Activated T-cell treated with anti-CD3 and anti-CD28 coated beads, Interleukin-2, amount 50 U/mL, for 4 hours (primary cell): ENCODE measurements at regions not wholly inside any gene's neighbourhood (a gene's known extent, or its start where the extent isn't known, plus 50 kb on each side); places are given as distances from the start of the nearest gene placed in this dataset.

Experiments
- ATAC-seq, 2 donors: fragments of 200-7000 bp; cut with Tn5 transposase; one replicate each; pipeline ENCODE4 v1.10.0; 2021
- DNase-seq: peaks from one replicate; pipeline ENCODE4 v3.0.0-alpha.2; 2020
- H3K27me3 Mint-ChIP-seq: one replicate; pipeline ENCODE4 v1.8.0; 2021; ENCODE audit warnings: low read depth, mixed read lengths
- H3K36me3 Mint-ChIP-seq: one replicate; pipeline ENCODE4 v1.8.0; 2022; ENCODE audit warnings: mixed read lengths; ENCODE audit not compliant: insufficient read depth
- H3K4me1 Mint-ChIP-seq: one replicate; pipeline ENCODE4 v1.8.0; 2021; ENCODE audit warnings: low read depth, mixed read lengths
- H3K4me3 Mint-ChIP-seq: one replicate; pipeline ENCODE4 v1.8.0; 2021; ENCODE audit warnings: mild to moderate bottlenecking, moderate library complexity, mixed read lengths
- H3K9me3 Mint-ChIP-seq: one replicate; pipeline ENCODE4 v1.8.0; 2021; ENCODE audit warnings: mixed read lengths

DNA sequence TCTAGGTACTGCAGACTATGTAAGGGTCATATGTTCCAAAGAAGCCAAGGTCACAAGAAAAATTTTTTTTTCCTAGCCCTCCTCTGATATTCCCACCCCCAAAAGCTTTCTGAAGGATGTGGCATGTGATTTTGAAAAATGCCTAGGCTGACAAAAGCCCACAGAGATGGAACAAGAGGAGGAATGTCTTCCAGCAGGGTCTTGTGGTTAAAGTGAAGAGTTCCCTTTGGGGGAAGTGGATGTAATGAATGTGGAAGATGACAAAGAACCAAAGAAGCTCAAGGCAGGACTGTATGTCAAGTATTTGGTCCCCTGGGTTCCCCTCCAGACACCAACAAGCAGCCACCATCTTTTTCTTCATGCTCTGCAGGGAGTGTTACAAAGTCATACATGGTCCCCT lies 268.8 kb downstream of the BCOR start:
- no peak for DNase-seq
- Mint-ChIP-seq H3K36me3 (no peaks in the 10 kb centered on the region), H3K9me3 (no peaks in the 10 kb centered on the region), H3K27me3 (no peaks in the 10 kb centered on the region), H3K4me3 (no peak overlapping the region), H3K4me1 (peaks cover under 1% of the 10 kb centered on the region)
- no peak for ATAC-seq

DNA sequence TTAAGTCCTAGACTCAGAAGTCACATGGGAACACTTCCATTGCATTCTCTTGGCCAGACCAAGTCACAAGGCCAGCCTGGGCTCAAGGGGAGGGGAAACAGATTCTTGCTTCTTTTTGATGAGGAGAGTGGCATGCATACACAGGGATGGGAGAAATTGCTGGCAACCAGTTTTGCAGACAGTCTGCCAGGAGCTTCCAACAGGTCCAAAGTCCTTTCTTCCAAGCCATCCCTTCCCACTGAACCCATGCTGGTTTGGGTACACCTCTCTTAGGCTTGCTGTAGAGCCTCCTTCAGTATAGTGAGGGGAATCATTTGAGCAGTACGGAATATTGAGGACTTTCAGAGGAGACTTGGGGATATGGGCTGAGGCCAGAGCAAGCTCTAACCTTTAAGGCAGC lies 267.8 kb downstream of the BCOR start:
- no peak for ATAC-seq
- no peaks in the 10 kb centered on the region for H3K36me3 Mint-ChIP-seq
- DNase-seq = no peak
- H3K4me1 Mint-ChIP-seq = no peaks in the 10 kb centered on the region
- H3K9me3 Mint-ChIP-seq = no peaks in the 10 kb centered on the region
- no peaks in the 10 kb centered on the region for H3K27me3 Mint-ChIP-seq
- no peak overlapping the region for H3K4me3 Mint-ChIP-seq

DNA sequence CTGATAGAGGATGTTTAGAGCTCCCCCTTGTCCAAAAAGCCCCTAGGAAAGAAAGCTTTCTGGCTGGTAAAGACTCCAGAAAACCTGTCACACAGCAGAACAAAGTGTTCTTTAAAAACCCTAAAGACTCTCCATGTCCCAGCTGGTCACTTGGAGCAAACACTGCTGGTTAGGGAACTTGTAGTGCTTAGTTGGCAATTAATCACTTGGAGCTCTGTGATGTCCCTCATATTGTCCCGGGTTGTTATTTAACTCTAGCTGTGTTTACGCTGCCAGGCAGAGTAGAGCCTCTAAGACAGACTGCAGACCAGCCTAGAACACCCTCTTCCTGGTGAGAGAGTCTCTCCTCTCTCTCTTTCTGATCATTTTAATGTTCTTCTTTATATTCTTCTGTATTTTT lies 267.3 kb downstream of the BCOR start:
- H3K27me3 Mint-ChIP-seq = no peaks in the 10 kb centered on the region
- no peak overlapping the region for H3K4me3 Mint-ChIP-seq
- H3K9me3 Mint-ChIP-seq = no peaks in the 10 kb centered on the region
- H3K4me1 Mint-ChIP-seq = no peaks in the 10 kb centered on the region
- no peak for DNase-seq
- no peaks in the 10 kb centered on the region for H3K36me3 Mint-ChIP-seq
- ATAC-seq = no peak

GRCh38 chrX:39832211-39832610 lies 265.5 kb downstream of the BCOR start:
- no peak overlapping the region for H3K4me3 Mint-ChIP-seq
- ATAC-seq (no peak), DNase-seq (no peak)
- H3K36me3 Mint-ChIP-seq = no peaks in the 10 kb centered on the region
- H3K4me1 Mint-ChIP-seq = no peaks in the 10 kb centered on the region
- H3K27me3 Mint-ChIP-seq = no peaks in the 10 kb centered on the region
- no peaks in the 10 kb centered on the region for H3K9me3 Mint-ChIP-seq

GRCh38 chrX:39834600-39834999 lies 263.2 kb downstream of the BCOR start:
- no peak for DNase-seq
- no peaks in the 10 kb centered on the region for H3K4me1 Mint-ChIP-seq
- no peak overlapping the region for H3K4me3 Mint-ChIP-seq
- H3K36me3 Mint-ChIP-seq = no peaks in the 10 kb centered on the region
- no peaks in the 10 kb centered on the region for H3K27me3 Mint-ChIP-seq
- H3K9me3 Mint-ChIP-seq = no peaks in the 10 kb centered on the region
- ATAC-seq = peak in 1 of 2 donors; percentile 26

DNA sequence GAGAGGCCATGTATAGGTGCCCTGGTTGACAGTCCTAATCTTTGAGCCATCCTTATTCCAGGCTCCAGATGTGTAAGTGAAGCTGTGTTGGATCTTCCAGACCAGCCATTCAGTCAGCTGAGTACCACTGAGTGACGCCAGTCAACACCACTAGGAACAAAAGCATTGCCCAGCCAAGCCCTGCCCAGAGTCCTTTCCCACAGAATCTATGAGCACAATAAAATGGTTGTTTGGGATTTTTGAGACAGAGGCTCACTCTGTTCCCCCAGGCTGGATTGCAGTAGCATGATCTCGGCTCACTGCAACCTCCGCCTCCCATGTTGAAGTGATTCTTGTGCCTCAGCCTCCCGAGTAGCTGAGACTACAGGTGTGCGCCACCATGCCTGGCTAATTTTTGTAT lies 262.5 kb downstream of the BCOR start:
- Mint-ChIP-seq H3K4me3 (no peak overlapping the region), H3K9me3 (no peaks in the 10 kb centered on the region), H3K36me3 (no peaks in the 10 kb centered on the region), H3K27me3 (no peaks in the 10 kb centered on the region), H3K4me1 (no peaks in the 10 kb centered on the region)
- no peak for DNase-seq
- ATAC-seq = no peak

GRCh38 chrX:39835776-39836175 lies 262.0 kb downstream of the BCOR start:
- Mint-ChIP-seq H3K36me3 (no peaks in the 10 kb centered on the region), H3K9me3 (no peaks in the 10 kb centered on the region), H3K27me3 (no peaks in the 10 kb centered on the region), H3K4me3 (no peak overlapping the region), H3K4me1 (no peaks in the 10 kb centered on the region)
- ATAC-seq (no peak), DNase-seq (no peak)

DNA sequence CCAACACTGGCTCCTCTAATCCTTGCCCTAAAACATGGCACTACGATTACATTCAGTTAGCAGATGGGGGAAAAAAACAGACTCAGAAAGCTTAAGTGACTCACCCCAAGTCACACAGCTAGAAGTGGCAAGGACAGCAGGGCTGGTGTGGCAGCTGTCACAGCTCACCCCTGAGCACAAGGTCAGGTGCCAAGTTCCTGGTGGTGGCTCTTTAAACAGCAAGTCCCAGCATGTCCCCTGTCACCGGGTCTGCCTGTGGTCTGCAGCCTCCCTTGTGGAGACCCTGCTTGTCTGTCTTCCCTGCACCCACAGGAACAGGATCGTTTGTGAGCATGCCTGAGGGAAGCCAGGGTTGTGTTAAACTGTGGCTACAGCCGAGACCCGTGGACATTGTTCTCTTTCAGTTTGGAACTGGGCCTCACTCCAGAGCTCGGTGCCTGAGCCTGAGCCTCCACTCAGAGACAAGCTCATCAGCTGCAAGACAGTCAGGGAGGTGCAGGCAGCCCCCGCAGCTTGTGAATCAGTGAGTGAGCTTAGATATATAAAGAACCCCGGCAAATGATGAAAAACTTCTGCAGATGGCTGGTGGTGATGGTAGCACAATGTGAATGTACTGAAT lies 260.8 kb downstream of the BCOR start:
- ATAC-seq (peak in 1 of 2 donors; percentile 57), DNase-seq (no peak)
- H3K4me1 Mint-ChIP-seq = no peaks in the 10 kb centered on the region
- H3K36me3 Mint-ChIP-seq = no peaks in the 10 kb centered on the region
- H3K9me3 Mint-ChIP-seq = no peaks in the 10 kb centered on the region
- no peaks in the 10 kb centered on the region for H3K27me3 Mint-ChIP-seq
- H3K4me3 Mint-ChIP-seq = no peak overlapping the region

DNA sequence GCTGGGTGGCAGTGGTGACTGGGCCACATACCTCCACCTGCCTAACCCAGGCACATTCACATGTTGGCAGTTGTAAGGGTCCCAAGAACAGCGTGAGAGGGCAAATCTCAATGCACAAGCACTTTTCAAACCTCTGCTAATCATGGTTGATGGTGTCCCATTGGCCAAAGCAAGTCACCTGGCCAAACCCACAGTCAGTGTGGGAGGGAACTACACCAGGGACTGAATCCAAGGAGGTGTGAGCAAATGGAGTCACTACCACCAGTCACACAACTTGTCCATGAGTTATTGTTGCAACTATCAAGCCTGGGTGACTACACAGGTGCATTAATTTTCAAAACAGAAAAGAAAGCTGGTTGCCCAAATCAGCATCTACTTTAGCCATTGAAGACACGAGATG lies 260.1 kb downstream of the BCOR start:
- no peak for ATAC-seq
- H3K4me1 Mint-ChIP-seq = no peaks in the 10 kb centered on the region
- DNase-seq = no peak
- no peaks in the 10 kb centered on the region for H3K36me3 Mint-ChIP-seq
- H3K27me3 Mint-ChIP-seq = no peaks in the 10 kb centered on the region
- no peaks in the 10 kb centered on the region for H3K9me3 Mint-ChIP-seq
- H3K4me3 Mint-ChIP-seq = no peak overlapping the region

DNA sequence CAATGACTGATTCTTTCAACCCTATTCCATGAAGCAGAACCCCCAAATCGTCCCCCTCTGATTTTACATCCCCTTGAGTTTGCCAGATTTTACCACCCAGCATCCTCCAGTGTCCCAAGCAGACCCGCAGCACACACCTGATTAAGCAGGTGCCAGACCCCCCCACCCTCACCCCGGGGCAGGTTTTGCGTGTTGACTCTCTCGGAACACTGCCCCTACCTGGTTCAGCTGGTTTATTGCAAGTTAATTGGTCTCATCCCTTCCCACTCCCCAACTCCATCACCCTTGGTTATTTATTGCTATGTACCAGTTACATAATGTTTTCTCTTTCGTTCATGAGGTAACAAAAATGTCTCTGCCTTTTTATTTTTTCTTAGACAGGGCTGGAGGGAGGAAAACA lies 258.4 kb downstream of the BCOR start:
- DNase-seq (no peak), ATAC-seq (no peak)
- Mint-ChIP-seq H3K4me1 (no peaks in the 10 kb centered on the region), H3K4me3 (no peak overlapping the region), H3K9me3 (no peaks in the 10 kb centered on the region), H3K36me3 (no peaks in the 10 kb centered on the region), H3K27me3 (no peaks in the 10 kb centered on the region)

DNA sequence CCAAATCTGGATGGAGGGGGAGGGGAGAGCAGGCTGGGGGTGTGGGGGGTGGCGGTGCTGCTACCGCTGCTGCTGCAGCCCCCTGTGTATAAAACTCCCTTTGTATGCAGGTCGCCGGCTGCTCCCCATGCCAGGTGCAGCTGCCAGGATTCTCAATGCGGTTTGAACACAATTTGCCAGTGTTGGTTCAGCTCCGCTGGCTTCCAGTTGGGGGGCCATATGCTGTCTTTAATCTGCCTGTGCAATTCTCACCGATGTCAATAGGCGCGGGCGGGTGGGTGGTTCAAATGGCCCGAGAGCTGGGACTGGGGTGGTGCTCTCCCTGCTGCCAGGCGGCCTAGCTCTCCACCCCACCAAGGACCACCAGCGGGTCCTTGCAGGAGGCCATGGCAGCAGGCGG lies 257.6 kb downstream of the BCOR start:
- H3K9me3 Mint-ChIP-seq = no peaks in the 10 kb centered on the region
- no peak for DNase-seq
- no peaks in the 10 kb centered on the region for H3K36me3 Mint-ChIP-seq
- no peaks in the 10 kb centered on the region for H3K27me3 Mint-ChIP-seq
- H3K4me3 Mint-ChIP-seq = no peak overlapping the region
- ATAC-seq = no peak
- H3K4me1 Mint-ChIP-seq = no peaks in the 10 kb centered on the region

DNA sequence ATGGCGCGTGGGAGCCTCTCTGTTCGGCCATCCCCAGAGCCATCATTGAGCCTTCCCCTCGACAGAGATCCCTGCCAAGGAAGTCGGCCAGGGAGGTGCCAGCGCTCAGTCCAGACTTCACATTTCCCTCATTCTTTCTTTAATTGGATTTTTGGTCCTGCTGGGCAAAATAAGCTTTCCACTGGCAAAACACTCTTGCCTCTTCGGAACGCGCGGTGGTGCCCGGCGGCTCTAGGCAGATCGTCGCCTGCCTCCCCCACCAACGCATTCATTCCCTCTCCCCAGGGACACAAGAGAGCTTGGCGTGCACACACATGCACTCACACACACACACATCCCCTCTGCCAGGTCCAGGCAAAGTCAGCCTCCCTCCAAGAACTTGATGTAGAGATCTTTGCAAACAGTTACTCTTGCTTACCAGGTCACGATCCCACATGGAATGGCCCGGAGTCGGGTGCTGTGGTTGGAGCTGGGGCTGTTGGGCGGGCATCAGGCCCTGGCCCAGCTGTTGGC lies 257.1 kb downstream of the BCOR start:
- no peak overlapping the region for H3K4me3 Mint-ChIP-seq
- H3K9me3 Mint-ChIP-seq = no peaks in the 10 kb centered on the region
- DNase-seq = no peak
- H3K4me1 Mint-ChIP-seq = no peaks in the 10 kb centered on the region
- H3K27me3 Mint-ChIP-seq = no peaks in the 10 kb centered on the region
- ATAC-seq = no peak
- H3K36me3 Mint-ChIP-seq = no peaks in the 10 kb centered on the region

- Mint-ChIP-seq H3K9me3 (no peaks in the 10 kb centered on the region), H3K36me3 (no peaks in the 10 kb centered on the region), H3K4me1 (no peaks in the 10 kb centered on the region), H3K4me3 (no peak overlapping the region), H3K27me3 (no peaks in the 10 kb centered on the region)
- no peak for DNase-seq
- no peak for ATAC-seq
Observed at GRCh38 chrX:39841604-39842003, 256.2 kb downstream of the BCOR start.

- H3K27me3 Mint-ChIP-seq = no peaks in the 10 kb centered on the region
- H3K4me3 Mint-ChIP-seq = no peak overlapping the region
- no peaks in the 10 kb centered on the region for H3K9me3 Mint-ChIP-seq
- DNase-seq (no peak), ATAC-seq (no peak)
- H3K4me1 Mint-ChIP-seq = no peaks in the 10 kb centered on the region
- no peaks in the 10 kb centered on the region for H3K36me3 Mint-ChIP-seq
Observed at GRCh38 chrX:39842281-39842973, 255.3 kb downstream of the BCOR start.

DNA sequence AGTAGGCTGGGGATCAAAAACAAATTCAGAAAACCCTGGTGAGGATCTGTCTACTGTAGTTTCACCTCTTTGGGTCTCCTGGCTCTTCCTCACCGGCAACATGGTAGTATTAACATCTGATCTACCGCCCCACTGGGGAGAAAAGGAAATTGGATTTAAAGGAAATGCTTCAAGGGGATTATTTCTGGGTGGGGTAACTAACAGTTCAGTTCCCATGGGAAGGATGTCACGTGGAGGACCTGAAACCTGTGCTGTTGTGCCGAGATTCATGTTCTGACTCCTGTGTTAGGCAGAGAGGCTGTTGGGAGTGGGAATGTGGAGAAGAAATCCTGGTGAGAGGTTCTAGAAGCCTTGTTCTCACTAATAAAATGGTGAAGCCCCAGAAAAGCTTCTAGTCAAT lies 254.4 kb downstream of the BCOR start:
- Mint-ChIP-seq H3K4me1 (no peaks in the 10 kb centered on the region), H3K4me3 (no peak overlapping the region), H3K9me3 (no peaks in the 10 kb centered on the region), H3K36me3 (no peaks in the 10 kb centered on the region), H3K27me3 (no peaks in the 10 kb centered on the region)
- DNase-seq (no peak), ATAC-seq (no peak)
